ENCODE measurements at regions not wholly inside any gene's neighbourhood (a gene's known extent, or its start where the extent isn't known, plus 50 kb on each side); places are given as distances from the start of the nearest gene placed in this dataset.

- no peak overlapping the region for H3K4me3 ChIP-seq (replicated peaks; ENCODE audit: low read depth, low read length)
- no peak for DNase-seq (ENCODE audit: extremely low read depth, low read depth)
- TF ChIP-seq CTCF (IDR thresholded peaks at IDR 0.05; ENCODE audit: low read depth, low read length, missing control alignments): no peak
Measured at GRCh38 chr7:112882991-112883390, 92.8 kb upstream of the TMEM168 start.

DNA sequence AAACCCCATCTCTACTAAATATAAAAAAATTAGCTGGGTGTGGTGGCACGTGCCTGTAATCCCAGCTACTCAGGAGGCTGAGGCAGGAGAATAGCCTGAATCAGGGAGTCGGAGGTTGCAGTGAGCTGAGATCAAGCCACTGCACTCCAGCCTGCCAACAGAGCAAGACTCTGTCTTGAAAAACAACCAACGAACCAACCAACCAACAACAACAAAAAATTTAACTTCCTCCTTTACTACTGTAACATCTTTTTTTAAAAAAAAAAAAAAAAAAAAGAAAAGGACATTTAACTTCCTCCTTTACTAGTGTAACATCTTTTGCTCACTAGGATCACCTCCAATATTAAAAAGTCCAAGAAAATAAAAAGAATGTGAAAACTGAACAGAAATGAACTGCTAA is 92.3 kb upstream of the TMEM168 start:
- no peak for DNase-seq (ENCODE audit: extremely low read depth, low read depth)
- TF ChIP-seq CTCF (IDR thresholded peaks at IDR 0.05; ENCODE audit: low read depth, low read length, missing control alignments): no peak
- no peak overlapping the region for H3K4me3 ChIP-seq (replicated peaks; ENCODE audit: low read depth, low read length)

DNA sequence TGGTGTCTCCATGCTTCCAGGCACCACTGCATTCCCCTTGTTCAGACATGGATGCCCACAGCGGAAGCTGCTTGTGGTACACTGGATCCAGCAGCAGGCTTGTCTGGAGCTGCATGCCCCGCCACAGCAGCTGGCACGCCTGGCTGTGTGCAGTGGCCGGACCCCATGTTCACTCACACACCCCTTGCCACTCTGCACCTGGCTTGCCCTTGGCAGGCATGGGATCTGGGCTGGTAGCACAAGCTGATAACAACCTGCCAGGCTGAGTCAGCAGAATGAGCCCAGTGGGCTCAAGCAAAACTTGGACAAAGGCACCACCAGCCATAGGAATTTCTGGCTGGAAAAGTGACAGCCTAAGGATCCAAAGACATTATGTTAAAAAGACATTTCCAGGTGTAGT is 91.8 kb upstream of the TMEM168 start:
- no peak for TF ChIP-seq CTCF (IDR thresholded peaks at IDR 0.05; ENCODE audit: low read depth, low read length, missing control alignments)
- no peak for DNase-seq (ENCODE audit: extremely low read depth, low read depth)
- no peak overlapping the region for H3K4me3 ChIP-seq (replicated peaks; ENCODE audit: low read depth, low read length)

GRCh38 chr7:112880818-112881418 is 90.7 kb upstream of the TMEM168 start:
- TF ChIP-seq CTCF (IDR thresholded peaks at IDR 0.05; ENCODE audit: low read depth, low read length, missing control alignments): no peak
- DNase-seq (ENCODE audit: extremely low read depth, low read depth): no peak
- H3K4me3 ChIP-seq (replicated peaks; ENCODE audit: low read depth, low read length): no peak overlapping the region

GRCh38 chr7:112877691-112878460 is 87.7 kb upstream of the TMEM168 start:
- no peak overlapping the region for H3K4me3 ChIP-seq (replicated peaks; ENCODE audit: low read depth, low read length)
- DNase-seq (ENCODE audit: extremely low read depth, low read depth): no peak
- TF ChIP-seq CTCF (IDR thresholded peaks at IDR 0.05; ENCODE audit: low read depth, low read length, missing control alignments): no peak

- no peak for TF ChIP-seq CTCF (IDR thresholded peaks at IDR 0.05; ENCODE audit: low read depth, low read length, missing control alignments)
- no peak for DNase-seq (ENCODE audit: extremely low read depth, low read depth)
- no peak overlapping the region for H3K4me3 ChIP-seq (replicated peaks; ENCODE audit: low read depth, low read length)
Measured at GRCh38 chr7:112876877-112877276, 86.7 kb upstream of the TMEM168 start.
